GM18868 (cell line): ENCODE measurements at regions not wholly inside any gene's neighbourhood (a gene's known extent, or its start where the extent isn't known, plus 50 kb on each side); places are given as distances from the start of the nearest gene placed in this dataset.
"Not testable (repeated sequence)": the region's sequence is repeated elsewhere in the genome, so short reads cannot be mapped to it uniquely, and the experiment has no call there.

Experiments
- ATAC-seq: cut with Tn5 transposase; IDR thresholded peaks from one replicate; pipeline ENCODE4 v1.9.1; 2021; ENCODE audit warnings: mild to moderate bottlenecking, moderate library complexity; ENCODE audit not compliant: unreplicated experiment

GRCh38 chr4:184965230-184966050 lies 52.9 kb upstream of the HELT start:
- ATAC-seq: not testable (repeated sequence)

- ATAC-seq: not testable (repeated sequence)
These were observed 52.1 kb upstream of the HELT start for GRCh38 chr4:184966051-184966691.

GRCh38 chr4:184967699-184968098 lies 50.6 kb upstream of the HELT start:
- not testable (repeated sequence) for ATAC-seq

GRCh38 chr4:184968366-184968765 lies 49.9 kb upstream of the HELT start:
- no peak for ATAC-seq
